GM18508 (cell line): ENCODE measurements at regions not wholly inside any gene's neighbourhood (a gene's known extent, or its start where the extent isn't known, plus 50 kb on each side); places are given as distances from the start of the nearest gene placed in this dataset.
"Not testable (repeated sequence)": the region's sequence is repeated elsewhere in the genome, so short reads cannot be mapped to it uniquely, and the experiment has no call there.

Experiments used
- ATAC-seq: cut with Tn5 transposase; IDR thresholded peaks from one replicate; pipeline ENCODE4 v1.9.1; 2021; ENCODE audit warnings: moderate number of reproducible peaks; ENCODE audit not compliant: insufficient read depth, unreplicated experiment

DNA sequence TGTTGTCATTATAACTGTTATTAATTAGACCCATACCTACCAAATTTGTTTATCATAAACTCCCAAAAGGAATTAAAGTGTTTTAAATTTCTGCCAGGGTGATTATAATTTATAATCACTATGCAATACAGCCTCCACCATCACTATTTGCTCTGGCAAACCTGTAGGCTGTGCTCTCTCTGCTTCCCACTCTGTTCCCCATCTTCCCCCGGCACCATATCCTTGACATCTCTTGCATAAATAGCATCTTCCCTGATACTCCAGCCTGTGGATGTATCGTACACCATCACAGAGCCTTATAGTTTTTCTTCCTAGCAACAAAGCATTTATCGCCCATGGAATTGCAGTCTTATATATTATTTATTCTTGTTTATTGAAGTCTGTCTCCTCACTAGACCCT is 181.5 kb upstream of the TSC22D1 start:
- ATAC-seq = no peak

DNA sequence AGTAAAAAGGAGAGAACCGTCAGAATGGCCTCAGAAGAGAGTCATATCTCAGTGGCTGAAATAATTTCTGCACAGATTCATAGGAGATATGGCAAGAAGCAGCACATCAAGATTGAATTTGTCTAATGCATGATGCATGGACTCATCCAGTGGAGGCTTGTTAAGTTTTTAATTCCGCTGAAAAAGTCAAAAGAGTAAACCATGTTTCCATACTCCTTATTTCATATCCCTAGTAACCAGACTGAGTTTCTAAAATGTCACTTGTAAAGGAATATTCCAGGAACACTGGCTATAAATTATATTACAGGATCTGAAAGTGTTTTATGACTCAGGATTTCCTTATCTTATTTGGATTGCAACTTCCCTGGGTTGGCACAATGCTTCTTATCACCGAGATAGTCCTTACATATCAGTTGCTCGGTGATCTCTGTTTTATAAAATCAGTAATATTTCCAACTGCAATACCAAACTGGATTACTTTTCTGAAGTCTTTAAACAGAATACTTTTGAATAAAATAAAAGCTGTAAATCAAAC is 180.2 kb upstream of the TSC22D1 start:
- no peak for ATAC-seq

DNA sequence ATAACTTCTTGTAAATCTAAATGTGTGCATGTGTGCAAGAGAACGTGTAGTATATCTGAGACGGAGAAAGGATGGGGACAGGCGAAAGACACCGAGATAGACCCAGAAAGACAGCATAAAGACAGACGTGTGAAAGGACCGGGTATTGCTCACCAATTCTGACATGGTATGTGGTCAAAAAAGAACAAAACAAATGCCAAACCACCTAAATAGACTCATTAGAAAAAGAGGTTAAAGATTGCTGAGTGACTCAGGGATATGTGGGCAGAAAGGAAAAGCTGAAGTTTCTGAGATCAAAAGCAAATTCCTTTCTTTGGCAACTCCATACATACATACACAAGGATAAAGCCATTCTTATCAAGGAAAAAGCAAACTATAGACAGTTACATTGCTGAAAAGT is 179.7 kb upstream of the TSC22D1 start:
- no peak for ATAC-seq

DNA sequence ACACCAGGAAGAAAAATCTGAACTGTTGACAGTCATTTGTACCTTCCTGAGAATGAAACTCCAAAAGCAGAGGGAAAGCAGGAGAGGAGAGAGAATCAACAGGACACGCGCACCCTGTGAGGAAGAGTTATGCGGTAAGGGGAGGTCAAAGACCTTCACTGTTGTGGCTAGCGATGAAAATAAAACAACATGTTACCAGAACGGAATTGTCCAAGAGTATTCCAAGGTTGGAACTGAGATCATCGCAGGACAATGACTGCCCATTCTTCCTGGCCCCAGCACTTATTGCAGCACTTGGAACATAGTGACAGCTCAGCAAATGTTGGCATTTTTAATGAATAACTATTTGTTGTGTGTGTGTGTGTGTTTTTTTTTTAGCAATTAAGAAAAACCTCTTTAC is 176.0 kb upstream of the TSC22D1 start:
- no peak for ATAC-seq

DNA sequence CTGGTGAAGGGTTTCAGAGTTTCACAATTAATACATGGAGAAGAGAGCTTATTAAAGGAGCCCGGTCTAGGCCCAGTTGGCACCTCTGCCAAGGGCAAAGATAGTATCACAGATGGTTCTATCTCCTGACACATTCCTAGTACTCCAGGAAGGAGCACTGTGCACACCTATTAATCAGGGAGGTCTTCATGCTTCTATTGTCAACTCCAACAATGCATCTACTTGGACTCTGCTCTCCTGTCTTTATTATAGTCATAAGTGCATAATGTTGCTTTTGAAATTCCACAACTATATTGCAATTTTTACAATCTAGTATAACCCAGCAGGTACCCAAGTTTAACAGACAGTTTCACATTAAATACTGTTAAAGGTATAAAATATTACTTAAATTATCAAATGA is 174.5 kb upstream of the TSC22D1 start:
- ATAC-seq = no peak

DNA sequence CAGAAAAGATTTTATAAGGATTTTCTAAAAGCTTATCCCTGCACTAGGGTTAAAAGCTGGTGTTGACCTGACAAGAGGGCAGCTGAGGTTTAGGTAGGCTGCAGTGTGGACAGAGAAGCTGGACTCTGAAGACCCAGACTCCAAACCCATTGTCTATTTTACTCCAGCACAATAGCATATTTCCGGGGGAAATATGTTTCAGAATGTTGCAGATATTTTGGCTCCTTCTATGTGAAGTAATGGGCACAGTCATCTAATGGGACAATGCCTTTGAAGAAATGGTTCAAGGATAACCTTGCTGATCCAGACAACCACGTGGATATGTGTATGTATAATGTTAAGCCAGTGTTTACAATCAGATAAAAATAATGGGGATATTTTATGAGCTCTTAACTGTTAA is 173.8 kb upstream of the TSC22D1 start:
- ATAC-seq = no peak

DNA sequence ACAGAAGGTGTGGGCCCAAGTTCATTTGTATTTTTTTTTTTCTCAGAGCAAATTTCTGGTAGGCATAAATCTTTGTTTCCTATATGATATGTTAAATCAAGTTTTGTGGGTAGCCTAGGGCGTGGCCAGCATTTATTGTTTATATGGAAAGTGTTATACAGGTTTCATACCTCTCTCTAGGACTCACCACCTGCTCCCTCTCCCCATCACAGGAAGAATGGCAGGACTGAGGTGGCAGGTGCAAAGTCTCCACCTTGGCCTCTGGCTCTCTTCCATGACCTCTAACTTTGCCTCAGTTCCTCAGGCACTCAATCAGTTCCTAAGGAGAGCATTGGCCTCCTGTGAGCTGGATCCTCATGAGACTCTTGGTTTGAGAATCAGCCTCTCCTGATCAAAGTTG is 172.3 kb upstream of the TSC22D1 start:
- no peak for ATAC-seq

DNA sequence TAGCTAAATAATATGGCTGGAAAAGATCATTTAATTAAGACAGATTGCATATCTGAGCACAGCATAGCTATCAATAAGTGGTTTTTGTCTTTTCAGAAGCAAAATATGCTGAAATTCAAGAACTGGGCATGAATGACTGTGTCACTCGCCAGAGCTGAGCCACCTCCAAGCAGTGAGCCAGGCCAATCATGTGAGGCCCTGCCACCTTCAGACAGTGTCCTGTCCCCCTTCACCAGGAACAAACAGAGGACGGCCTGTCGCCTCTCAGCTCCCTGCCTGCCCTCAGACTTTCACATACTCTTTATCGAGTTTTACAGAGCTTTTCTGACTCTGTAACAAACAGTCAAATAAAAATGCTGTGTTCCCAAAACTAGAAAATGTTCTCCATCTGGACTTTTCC is 171.0 kb upstream of the TSC22D1 start:
- no peak for ATAC-seq

DNA sequence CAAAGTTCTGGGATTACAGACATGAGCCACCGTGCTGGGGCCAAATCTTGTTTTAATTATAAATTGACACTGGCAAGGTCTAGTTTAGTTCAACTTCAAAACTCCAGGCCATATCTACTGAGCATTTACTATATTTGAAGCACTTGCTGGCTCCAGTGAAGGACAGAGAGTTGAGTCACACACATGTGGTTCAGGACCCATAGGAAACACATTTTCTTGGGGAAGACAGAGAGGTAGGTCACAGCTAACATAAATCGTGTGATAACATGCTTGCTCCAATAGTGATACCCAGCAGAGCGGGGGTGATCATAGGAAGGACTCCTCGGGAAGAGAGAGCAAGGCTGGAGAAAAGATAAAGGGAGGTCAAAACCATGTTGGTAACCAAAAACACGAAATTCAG is 170.6 kb upstream of the TSC22D1 start:
- ATAC-seq = no peak

DNA sequence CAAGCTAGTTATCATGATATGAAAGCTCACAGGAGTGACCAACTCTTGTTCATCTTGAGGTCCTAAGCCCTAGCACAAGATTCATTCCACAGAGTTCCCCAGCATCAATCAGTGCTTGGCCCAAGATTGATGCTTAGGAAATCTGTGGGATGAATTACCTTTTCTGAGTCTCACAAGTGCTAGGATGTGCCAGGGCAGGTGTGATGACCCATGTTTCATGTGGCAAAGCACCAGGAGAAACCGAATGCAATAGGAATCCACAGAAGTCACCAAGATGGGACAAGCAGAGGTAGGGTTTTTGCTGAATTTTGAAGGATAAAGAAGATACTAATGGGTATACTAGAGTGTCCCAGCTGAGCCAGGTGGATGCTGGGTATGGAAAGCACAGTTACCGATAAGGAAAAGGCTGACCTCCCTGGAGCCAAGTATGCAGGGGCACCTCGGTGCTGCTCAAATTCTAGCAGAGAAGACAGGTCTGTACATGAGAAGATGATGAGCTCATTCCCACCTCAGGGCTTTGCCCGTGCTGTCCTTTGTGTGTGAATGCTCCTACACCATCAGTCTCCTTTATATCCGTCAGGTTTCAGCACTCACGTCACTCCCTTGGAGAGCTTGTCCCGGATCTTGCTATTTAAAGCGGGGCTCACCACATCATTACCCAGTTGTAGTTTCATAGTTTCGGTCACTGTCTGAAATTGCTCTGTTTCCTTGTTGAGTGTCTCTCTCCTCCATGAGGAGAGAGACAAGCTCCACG is 168.9 kb upstream of the TSC22D1 start:
- no peak for ATAC-seq

DNA sequence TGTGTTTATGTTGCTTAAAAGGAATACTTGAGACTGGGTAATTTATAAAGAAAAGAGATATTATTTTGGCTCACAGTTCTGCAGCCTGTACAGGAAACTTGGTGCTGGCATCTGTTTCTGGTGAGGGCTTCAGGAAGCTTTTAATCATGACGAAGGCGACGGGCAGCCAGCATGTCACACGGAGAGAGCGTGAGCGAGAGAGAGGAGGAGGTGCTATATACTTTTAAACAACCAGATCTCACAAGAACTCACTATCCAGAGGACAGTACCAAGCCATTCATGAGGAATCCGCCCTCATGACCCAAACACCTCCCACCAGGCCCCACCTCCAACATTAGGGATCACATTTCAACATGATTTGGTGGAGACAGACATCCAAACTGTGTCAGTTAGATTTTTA is 163.4 kb upstream of the TSC22D1 start:
- ATAC-seq = no peak

DNA sequence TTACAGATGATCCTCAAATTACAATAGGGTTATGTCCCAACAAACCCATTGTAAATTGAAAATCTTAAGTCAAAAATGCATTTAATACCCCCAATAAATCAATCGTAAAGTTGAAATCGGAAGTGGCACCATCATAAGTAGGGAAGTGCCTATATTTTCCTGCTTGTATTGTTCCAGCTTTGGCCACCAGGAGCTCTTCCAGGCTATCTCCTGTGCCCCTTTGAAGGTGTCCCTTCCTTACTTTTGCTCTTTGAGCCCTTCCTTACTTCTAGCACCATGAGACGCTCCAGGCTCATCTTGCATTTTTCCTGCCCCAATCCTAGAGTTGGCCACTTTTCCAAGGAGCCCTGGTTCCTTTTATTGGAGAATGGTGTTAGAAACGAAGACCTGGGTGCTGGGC is 163.0 kb upstream of the TSC22D1 start:
- no peak for ATAC-seq

DNA sequence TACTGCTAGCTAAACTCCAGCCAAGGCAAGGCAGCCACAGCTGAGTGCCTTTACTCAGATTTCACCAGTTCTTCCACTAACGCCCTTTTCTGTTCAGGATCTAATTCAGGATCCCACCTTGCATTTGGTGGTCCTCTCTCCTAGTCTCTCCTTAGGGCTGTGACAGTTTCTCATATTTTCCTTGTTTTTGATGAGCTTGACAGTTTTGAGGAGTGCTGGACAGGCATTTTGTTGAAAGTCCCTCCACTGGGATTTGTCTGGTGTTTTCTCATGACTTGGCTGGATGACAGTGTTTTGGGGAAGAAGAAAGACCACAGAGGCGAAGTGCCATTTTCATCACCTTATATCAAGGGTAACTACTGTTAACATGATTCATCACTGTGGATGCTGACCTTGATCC is 162.3 kb upstream of the TSC22D1 start:
- ATAC-seq = no peak

DNA sequence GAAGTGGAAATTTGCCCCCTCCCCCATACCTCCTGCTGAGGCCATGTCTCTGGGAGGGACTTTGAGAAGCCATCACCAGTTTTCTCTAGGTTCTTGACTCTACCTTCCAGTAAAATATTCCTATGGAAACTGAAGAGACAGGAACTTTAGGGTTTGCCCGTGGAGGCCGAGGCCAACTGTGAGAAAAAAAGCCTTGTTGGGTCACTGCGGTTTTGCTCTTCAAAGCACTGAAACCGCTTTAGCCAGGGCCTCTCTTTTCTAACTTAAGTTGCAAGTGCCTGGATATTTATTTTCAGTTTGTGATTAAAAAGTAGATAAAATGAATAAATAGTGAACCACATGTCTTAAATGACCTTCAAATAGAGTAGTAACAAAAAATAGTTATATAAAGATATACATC is 159.7 kb upstream of the TSC22D1 start:
- ATAC-seq = no peak

DNA sequence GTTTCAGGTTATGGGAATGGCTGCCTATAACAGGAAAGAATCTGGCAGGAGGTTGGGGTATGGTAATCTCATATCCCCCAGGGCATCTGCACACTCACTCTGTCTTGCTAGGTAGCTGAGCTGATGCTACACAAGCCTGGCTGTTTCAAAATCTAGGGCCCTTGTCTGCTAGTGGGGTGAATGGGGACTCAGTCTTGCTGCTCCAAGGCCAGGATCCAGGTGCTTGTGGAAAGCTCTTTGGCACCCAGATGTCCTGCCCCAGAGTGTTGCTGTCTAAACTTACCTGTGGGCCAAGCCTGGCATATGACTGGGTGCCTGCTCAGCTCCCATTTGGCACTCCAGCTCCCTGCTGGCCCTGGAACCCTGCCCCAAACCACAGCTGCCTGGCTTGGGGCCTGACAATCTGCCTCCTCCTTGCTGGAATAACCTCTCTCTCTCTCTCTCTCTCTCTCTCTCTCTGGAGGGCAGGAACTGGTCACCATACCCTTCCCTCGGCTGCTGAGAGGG is 158.1 kb upstream of the TSC22D1 start:
- no peak for ATAC-seq

DNA sequence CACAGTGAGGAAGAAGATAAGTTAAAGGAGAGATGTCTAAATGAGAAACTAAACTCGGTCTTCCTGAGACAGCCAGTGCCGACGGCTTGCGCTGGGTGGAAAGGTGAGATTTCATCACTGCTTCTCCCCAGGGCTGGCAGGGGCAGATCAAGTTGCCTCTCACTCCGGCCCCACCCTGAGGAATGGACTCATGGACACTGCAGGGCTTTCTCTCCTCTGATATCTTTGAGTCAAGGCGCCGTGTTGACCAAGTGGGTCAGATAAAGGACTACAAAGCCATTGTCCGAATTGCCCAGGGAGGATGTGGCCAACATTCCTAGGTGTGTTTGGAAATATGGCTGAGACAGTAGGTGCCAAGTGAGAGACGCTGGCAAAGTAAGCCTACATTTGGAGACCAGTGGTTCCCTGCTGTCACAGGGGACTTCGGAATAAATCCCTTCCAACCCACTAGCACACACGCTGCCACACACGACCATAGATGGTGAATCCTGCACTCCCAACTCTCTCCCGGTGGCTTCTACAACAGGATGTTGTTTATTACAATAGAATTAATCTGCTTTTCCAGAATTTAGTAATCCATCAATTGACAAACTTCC is 156.5 kb upstream of the TSC22D1 start:
- ATAC-seq = no peak

DNA sequence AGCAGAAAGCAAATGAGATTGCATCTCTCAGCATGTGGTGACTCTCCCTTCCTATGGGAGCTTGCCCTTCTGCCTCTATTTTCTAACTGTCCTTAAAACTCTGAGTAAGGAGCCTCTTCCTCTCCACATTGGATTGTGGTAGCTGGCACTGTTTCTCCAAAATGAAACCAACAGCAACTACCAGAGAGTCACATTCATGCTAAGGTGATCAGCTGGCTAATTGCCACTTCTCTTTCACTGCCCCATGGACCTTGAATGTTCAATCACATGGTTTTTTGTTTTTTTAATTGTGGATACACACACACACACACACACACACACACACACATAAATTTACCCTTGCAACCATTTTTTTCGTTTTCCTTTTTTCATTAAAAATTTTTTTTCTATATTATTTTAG is 154.7 kb upstream of the TSC22D1 start:
- no peak for ATAC-seq

DNA sequence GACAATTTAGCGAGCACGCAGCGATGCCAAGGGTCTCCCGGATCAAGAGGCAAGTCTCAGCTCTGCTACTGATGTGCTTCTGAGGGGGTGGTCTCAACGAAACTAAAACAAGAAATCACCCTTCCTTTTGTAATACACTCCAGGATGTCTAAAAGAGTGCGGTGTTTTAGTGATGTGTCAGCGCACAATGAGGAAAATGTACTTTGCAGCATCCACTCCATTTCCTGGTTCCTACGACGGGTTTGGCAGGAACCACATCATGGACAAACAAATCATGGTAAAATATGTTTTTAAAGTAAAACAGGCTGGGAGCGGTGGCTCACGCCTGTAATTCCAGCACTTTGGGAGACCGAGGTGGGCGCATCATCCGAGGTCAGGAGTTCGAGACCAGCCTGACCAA is 154.0 kb upstream of the TSC22D1 start:
- no peak for ATAC-seq

DNA sequence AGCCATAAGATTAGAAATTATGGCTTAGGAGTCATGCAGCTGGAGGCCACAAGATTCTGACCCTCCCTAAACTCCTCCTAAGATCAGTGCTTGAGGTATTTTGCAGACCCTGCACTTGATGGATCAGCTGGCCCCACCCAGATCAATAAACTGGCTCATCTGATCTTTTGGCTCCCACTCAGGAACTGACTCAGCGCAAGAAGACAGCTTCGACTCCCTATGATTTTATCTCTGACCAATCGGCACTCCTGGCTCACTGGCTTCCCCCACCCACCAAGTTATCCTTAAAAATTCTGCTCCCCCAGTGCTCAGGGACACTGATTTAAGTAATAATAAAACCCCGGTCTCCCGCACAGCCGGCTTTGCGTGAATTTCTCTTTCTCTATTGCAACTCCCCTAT is 151.5 kb upstream of the TSC22D1 start:
- not testable (repeated sequence) for ATAC-seq

DNA sequence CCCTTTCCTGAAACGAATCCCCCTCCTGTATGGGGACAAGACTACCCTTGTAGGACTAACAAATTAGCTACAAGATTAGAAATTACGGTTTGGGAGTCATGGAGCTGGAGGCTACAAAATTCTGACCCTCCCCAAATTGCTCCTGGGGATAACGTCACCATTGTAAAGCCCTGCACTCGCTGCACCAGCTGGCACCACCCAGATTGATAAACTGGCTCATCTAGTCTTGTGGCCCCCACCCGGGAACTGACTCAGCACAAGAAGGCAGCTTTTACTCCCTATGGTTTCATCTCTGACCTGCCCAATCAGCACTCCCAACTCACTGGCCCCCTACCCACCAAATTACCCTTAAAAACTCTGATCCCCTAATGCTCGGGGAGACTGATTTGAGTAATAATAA is 150.6 kb upstream of the TSC22D1 start:
- ATAC-seq = no peak

DNA sequence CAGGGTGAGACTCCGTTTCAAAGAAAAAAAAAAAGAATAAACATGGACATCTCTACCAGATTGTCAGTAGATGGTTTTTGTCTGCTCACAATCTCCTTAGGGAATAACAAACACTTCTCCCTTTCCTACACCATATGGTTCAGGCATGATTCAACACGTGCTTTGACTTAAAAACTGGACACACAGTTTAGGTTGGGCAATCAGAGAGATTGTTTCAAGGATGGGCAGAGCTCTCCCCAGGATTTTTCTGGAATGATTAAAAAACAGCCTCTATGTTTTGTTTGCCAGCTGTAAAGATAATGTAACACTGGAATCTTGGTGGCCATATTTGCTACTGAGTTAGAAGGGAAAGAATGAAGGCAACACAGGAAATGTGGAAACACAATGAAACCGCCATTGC is 150.1 kb upstream of the TSC22D1 start:
- ATAC-seq = no peak
